ENCODE measurements at regions not wholly inside any gene's neighbourhood (a gene's known extent, or its start where the extent isn't known, plus 50 kb on each side); places are given as distances from the start of the nearest gene placed in this dataset.

DNA sequence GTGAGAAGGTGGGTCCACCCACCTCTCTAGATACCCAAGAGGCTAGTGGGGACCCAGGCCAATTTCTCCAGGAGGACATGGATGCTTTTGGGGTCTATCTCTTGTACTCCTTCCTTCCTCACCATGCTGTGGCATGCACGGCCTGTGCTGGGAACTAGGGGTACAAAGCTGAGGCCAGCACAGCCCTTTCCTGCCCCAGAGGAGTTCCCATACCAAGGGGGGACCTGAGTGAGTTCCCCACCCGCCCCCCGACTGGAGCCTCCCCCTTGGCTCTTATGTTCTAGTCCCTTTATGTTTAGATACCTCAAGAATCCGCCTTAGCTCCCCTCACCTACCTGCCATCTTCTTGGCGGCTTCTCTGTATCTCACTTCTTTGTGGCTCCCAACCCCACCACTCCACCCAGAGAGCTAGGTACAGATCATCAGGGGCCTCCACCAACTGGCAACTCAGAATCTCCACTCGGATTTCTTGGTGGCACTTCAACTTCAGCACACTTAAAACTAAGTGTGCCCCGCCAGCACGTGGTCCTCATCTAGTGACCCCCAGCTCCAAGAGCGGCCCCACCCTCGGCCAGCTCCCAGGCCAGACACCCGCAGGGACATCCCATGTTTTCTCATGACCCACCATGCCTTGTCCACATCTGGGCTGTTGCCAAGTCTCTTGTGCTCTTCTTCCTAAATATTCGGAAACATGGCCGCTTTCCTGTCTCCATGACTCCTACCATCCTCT is 115.2 kb upstream of the RTL1 start:
- Histone ChIP-seq H3K9me2 (replicated peaks; ENCODE audit: insufficient read depth, low read length) (no peaks in the 10 kb centered on the region), H3K4me2 (ENCODE audit: low read depth, low read length, poor library complexity, severe bottlenecking) (no peak overlapping the region), H3K4me3 (ENCODE audit: insufficient read depth, low read length, poor library complexity, severe bottlenecking) (no peak overlapping the region), H2AFZ (ENCODE audit: low read depth, low read length, severe bottlenecking) (no peak overlapping the region), H3K9me3 (ENCODE audit: insufficient read depth, low read length) (no peaks in the 10 kb centered on the region), H3K79me2 (ENCODE audit: insufficient read depth, low read length) (no peaks in the 10 kb centered on the region), H3K27ac (ENCODE audit: low read depth, low read length) (no peak overlapping the region), H3K27me3 (ENCODE audit: low read length) (no peaks in the 10 kb centered on the region; the same call in 1 of the 2 replicates), H3K36me3 (ENCODE audit: low read length) (no peaks in the 10 kb centered on the region), H3K9ac (ENCODE audit: low read length) (no peak overlapping the region), H3F3A (ENCODE audit: insufficient read depth) (no peaks in the 10 kb centered on the region), H4K20me1 (ENCODE audit: low read depth, low read length) (no peaks in the 10 kb centered on the region)
- TF ChIP-seq, protein P1, sequence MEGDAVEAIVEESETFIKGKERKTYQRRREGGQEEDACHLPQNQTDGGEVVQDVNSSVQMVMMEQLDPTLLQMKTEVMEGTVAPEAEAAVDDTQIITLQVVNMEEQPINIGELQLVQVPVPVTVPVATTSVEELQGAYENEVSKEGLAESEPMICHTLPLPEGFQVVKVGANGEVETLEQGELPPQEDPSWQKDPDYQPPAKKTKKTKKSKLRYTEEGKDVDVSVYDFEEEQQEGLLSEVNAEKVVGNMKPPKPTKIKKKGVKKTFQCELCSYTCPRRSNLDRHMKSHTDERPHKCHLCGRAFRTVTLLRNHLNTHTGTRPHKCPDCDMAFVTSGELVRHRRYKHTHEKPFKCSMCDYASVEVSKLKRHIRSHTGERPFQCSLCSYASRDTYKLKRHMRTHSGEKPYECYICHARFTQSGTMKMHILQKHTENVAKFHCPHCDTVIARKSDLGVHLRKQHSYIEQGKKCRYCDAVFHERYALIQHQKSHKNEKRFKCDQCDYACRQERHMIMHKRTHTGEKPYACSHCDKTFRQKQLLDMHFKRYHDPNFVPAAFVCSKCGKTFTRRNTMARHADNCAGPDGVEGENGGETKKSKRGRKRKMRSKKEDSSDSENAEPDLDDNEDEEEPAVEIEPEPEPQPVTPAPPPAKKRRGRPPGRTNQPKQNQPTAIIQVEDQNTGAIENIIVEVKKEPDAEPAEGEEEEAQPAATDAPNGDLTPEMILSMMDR (IDR thresholded peaks at IDR 0.05; ENCODE audit: insufficient read depth, low read length, poor library complexity, severe bottlenecking), result no peak
- no peak for TF ChIP-seq EZH2phosphoT487 (conservative IDR thresholded peaks at IDR 0.05; ENCODE audit: low read length)

DNA sequence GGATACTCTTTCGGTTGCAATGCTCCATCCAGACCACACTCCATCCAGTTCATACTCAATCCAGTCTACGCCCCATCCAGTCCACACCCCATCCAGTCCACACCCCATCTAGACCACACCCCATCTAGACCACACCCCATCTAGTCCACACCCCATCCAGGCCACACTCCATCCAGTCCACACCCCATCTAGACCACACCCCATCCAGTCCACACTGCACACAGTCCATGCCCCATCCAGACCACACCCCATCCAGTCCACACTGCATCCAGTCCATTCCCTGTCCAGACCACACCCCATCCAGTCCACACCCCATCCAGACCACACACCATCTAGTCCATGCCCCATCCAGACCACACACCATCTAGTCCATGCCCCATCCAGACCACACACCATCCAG is 116.0 kb upstream of the RTL1 start:
- H3K9ac ChIP-seq (ENCODE audit: low read length), result no peak overlapping the region
- no peaks in the 10 kb centered on the region for H3K9me3 ChIP-seq (ENCODE audit: insufficient read depth, low read length)
- H2AFZ ChIP-seq (ENCODE audit: low read depth, low read length, severe bottlenecking), result no peak overlapping the region
- no peaks in the 10 kb centered on the region for H3K36me3 ChIP-seq (ENCODE audit: low read length)
- TF ChIP-seq, protein P1 (IDR thresholded peaks at IDR 0.05; ENCODE audit: insufficient read depth, low read length, poor library complexity, severe bottlenecking), result no peak
- no peak for TF ChIP-seq EZH2phosphoT487 (conservative IDR thresholded peaks at IDR 0.05; ENCODE audit: low read length)
- H4K20me1 ChIP-seq (ENCODE audit: low read depth, low read length), result no peaks in the 10 kb centered on the region
- H3K27ac ChIP-seq (ENCODE audit: low read depth, low read length), result no peak overlapping the region
- no peak overlapping the region for H3K4me2 ChIP-seq (ENCODE audit: low read depth, low read length, poor library complexity, severe bottlenecking)
- H3K27me3 ChIP-seq (ENCODE audit: low read length), result no peaks in the 10 kb centered on the region; the same call in 1 of the 2 replicates
- H3K4me3 ChIP-seq (ENCODE audit: insufficient read depth, low read length, poor library complexity, severe bottlenecking), result no peak overlapping the region
- H3F3A ChIP-seq (ENCODE audit: insufficient read depth), result no peaks in the 10 kb centered on the region
- no peaks in the 10 kb centered on the region for H3K9me2 ChIP-seq (replicated peaks; ENCODE audit: insufficient read depth, low read length)
- H3K79me2 ChIP-seq (ENCODE audit: insufficient read depth, low read length), result no peaks in the 10 kb centered on the region

DNA sequence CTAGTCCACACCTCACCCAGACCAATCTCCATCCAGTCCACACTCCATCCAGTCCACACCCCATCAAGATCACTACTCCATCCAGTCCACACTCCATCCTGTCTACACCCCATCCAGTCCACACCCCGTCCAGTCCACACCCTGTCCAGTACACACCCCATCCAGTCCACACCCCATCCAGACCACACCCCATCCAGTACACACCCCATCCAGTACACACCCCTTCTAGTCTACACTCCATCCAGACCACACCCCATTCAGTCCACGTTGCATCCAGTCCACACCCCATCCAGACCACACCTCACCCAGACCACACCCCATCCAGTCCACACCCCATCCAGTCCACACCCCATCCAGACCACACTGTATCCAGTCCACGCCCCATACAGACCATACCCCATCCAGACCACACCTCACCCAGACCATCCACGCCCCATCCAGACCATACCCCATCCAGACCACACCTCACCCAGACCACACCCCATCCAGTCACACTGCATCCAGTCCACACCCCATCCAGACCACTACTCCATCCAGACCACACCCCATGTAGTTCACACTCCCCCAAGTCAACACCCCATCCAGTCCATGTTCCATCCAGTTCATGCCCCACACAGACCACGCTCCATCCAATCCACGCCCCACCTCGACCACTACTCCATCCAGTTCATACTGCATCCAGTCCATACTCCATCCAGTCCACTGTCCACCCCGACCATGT is 116.6 kb upstream of the RTL1 start:
- Histone ChIP-seq H3K9ac (ENCODE audit: low read length) (no peak overlapping the region), H3K4me2 (ENCODE audit: low read depth, low read length, poor library complexity, severe bottlenecking) (no peak overlapping the region), H3K79me2 (ENCODE audit: insufficient read depth, low read length) (no peaks in the 10 kb centered on the region), H3K27me3 (ENCODE audit: low read length) (no peaks in the 10 kb centered on the region; the same call in 1 of the 2 replicates), H2AFZ (ENCODE audit: low read depth, low read length, severe bottlenecking) (no peak overlapping the region), H3F3A (ENCODE audit: insufficient read depth) (no peaks in the 10 kb centered on the region), H3K4me3 (ENCODE audit: insufficient read depth, low read length, poor library complexity, severe bottlenecking) (no peak overlapping the region), H3K9me3 (ENCODE audit: insufficient read depth, low read length) (no peaks in the 10 kb centered on the region), H4K20me1 (ENCODE audit: low read depth, low read length) (no peaks in the 10 kb centered on the region), H3K9me2 (replicated peaks; ENCODE audit: insufficient read depth, low read length) (no peaks in the 10 kb centered on the region), H3K27ac (ENCODE audit: low read depth, low read length) (no peak overlapping the region), H3K36me3 (ENCODE audit: low read length) (no peaks in the 10 kb centered on the region)
- no peak for TF ChIP-seq EZH2phosphoT487 (conservative IDR thresholded peaks at IDR 0.05; ENCODE audit: low read length)
- TF ChIP-seq, protein P1 (IDR thresholded peaks at IDR 0.05; ENCODE audit: insufficient read depth, low read length, poor library complexity, severe bottlenecking), result no peak
